ENCODE measurements at regions not wholly inside any gene's neighbourhood (a gene's known extent, or its start where the extent isn't known, plus 50 kb on each side); places are given as distances from the start of the nearest gene placed in this dataset.

- H3K9me3 Mint-ChIP-seq = peaks cover 4% of the 10 kb centered on the region
- no peaks in the 10 kb centered on the region for H3K27me3 Mint-ChIP-seq
- H3K4me3 Mint-ChIP-seq = no peak overlapping the region
- no peaks in the 10 kb centered on the region for H3K36me3 Mint-ChIP-seq
- no peak overlapping the region for H3K27ac Mint-ChIP-seq
- H3K4me1 Mint-ChIP-seq = no peaks in the 10 kb centered on the region
- no peak for ATAC-seq
Measured at GRCh38 chr11:37747121-37747520, 1149.1 kb upstream of the RAG2 start.

- Mint-ChIP-seq H3K9me3 (peaks cover 6% of the 10 kb centered on the region), H3K4me1 (no peaks in the 10 kb centered on the region), H3K27ac (no peak overlapping the region), H3K4me3 (no peak overlapping the region), H3K36me3 (no peaks in the 10 kb centered on the region), H3K27me3 (no peaks in the 10 kb centered on the region)
- ATAC-seq = no peak
Measured at GRCh38 chr11:37727371-37727770, 1129.3 kb upstream of the RAG2 start.

- no peaks in the 10 kb centered on the region for H3K27me3 Mint-ChIP-seq
- no peaks in the 10 kb centered on the region for H3K4me1 Mint-ChIP-seq
- no peak overlapping the region for H3K27ac Mint-ChIP-seq
- no peak for ATAC-seq
- no peak overlapping the region for H3K4me3 Mint-ChIP-seq
- no peaks in the 10 kb centered on the region for H3K36me3 Mint-ChIP-seq
- peaks cover 8% of the 10 kb centered on the region for H3K9me3 Mint-ChIP-seq
Measured at GRCh38 chr11:37724315-37724714, 1126.3 kb upstream of the RAG2 start.

- no peaks in the 10 kb centered on the region for H3K27me3 Mint-ChIP-seq
- H3K36me3 Mint-ChIP-seq = no peaks in the 10 kb centered on the region
- no peak for ATAC-seq
- no peaks in the 10 kb centered on the region for H3K4me1 Mint-ChIP-seq
- H3K27ac Mint-ChIP-seq = no peak overlapping the region
- peaks cover 4% of the 10 kb centered on the region for H3K9me3 Mint-ChIP-seq
- no peak overlapping the region for H3K4me3 Mint-ChIP-seq
Measured at GRCh38 chr11:37721485-37721884, 1123.4 kb upstream of the RAG2 start.

GRCh38 chr11:37718431-37718999, 1120.5 kb upstream of the RAG2 start:
- H3K4me3 Mint-ChIP-seq = no peak overlapping the region
- peaks cover 5% of the 10 kb centered on the region for H3K9me3 Mint-ChIP-seq
- no peak for ATAC-seq
- H3K27ac Mint-ChIP-seq = no peak overlapping the region
- H3K4me1 Mint-ChIP-seq = no peaks in the 10 kb centered on the region
- H3K27me3 Mint-ChIP-seq = no peaks in the 10 kb centered on the region
- no peaks in the 10 kb centered on the region for H3K36me3 Mint-ChIP-seq

- Mint-ChIP-seq H3K4me1 (no peaks in the 10 kb centered on the region), H3K27ac (no peak overlapping the region), H3K4me3 (no peak overlapping the region), H3K27me3 (no peaks in the 10 kb centered on the region), H3K9me3 (peaks cover 5% of the 10 kb centered on the region), H3K36me3 (no peaks in the 10 kb centered on the region)
- no peak for ATAC-seq
Measured at GRCh38 chr11:37712251-37712650, 1114.2 kb upstream of the RAG2 start.

GRCh38 chr11:37710031-37710430, 1112.0 kb upstream of the RAG2 start:
- Mint-ChIP-seq H3K4me3 (no peak overlapping the region), H3K9me3 (peaks cover 3% of the 10 kb centered on the region), H3K27ac (no peak overlapping the region), H3K4me1 (no peaks in the 10 kb centered on the region), H3K36me3 (no peaks in the 10 kb centered on the region), H3K27me3 (no peaks in the 10 kb centered on the region)
- no peak for ATAC-seq

GRCh38 chr11:37704791-37705190, 1106.8 kb upstream of the RAG2 start:
- no peak overlapping the region for H3K27ac Mint-ChIP-seq
- H3K36me3 Mint-ChIP-seq = no peaks in the 10 kb centered on the region
- no peaks in the 10 kb centered on the region for H3K4me1 Mint-ChIP-seq
- H3K4me3 Mint-ChIP-seq = no peak overlapping the region
- ATAC-seq = no peak
- H3K9me3 Mint-ChIP-seq = peaks cover 5% of the 10 kb centered on the region
- H3K27me3 Mint-ChIP-seq = no peaks in the 10 kb centered on the region

- Mint-ChIP-seq H3K4me1 (no peaks in the 10 kb centered on the region), H3K27me3 (no peaks in the 10 kb centered on the region), H3K27ac (no peak overlapping the region), H3K9me3 (peaks cover 14% of the 10 kb centered on the region), H3K4me3 (no peak overlapping the region), H3K36me3 (no peaks in the 10 kb centered on the region)
- ATAC-seq = no peak
Measured at GRCh38 chr11:37699644-37700043, 1101.6 kb upstream of the RAG2 start.

- no peak for ATAC-seq
- Mint-ChIP-seq H3K36me3 (no peaks in the 10 kb centered on the region), H3K27me3 (no peaks in the 10 kb centered on the region), H3K4me1 (no peaks in the 10 kb centered on the region), H3K4me3 (no peak overlapping the region), H3K9me3 (peaks cover 16% of the 10 kb centered on the region), H3K27ac (no peak overlapping the region)
Measured at GRCh38 chr11:37695283-37695682, 1097.2 kb upstream of the RAG2 start.

GRCh38 chr11:37689951-37690350, 1091.9 kb upstream of the RAG2 start:
- no peaks in the 10 kb centered on the region for H3K36me3 Mint-ChIP-seq
- ATAC-seq = no peak
- H3K27me3 Mint-ChIP-seq = no peaks in the 10 kb centered on the region
- no peaks in the 10 kb centered on the region for H3K4me1 Mint-ChIP-seq
- no peak overlapping the region for H3K4me3 Mint-ChIP-seq
- H3K27ac Mint-ChIP-seq = no peak overlapping the region
- H3K9me3 Mint-ChIP-seq = peaks cover 11% of the 10 kb centered on the region

GRCh38 chr11:37688456-37688855, 1090.4 kb upstream of the RAG2 start:
- Mint-ChIP-seq H3K36me3 (no peaks in the 10 kb centered on the region), H3K27ac (no peak overlapping the region), H3K27me3 (no peaks in the 10 kb centered on the region), H3K9me3 (peaks cover 6% of the 10 kb centered on the region), H3K4me3 (no peak overlapping the region), H3K4me1 (no peaks in the 10 kb centered on the region)
- ATAC-seq = no peak

GRCh38 chr11:37687130-37687529, 1089.1 kb upstream of the RAG2 start:
- no peaks in the 10 kb centered on the region for H3K36me3 Mint-ChIP-seq
- H3K9me3 Mint-ChIP-seq = peaks cover 5% of the 10 kb centered on the region
- no peak overlapping the region for H3K27ac Mint-ChIP-seq
- no peak for ATAC-seq
- no peaks in the 10 kb centered on the region for H3K4me1 Mint-ChIP-seq
- no peaks in the 10 kb centered on the region for H3K27me3 Mint-ChIP-seq
- H3K4me3 Mint-ChIP-seq = no peak overlapping the region

GRCh38 chr11:37671321-37671720, 1073.3 kb upstream of the RAG2 start:
- Mint-ChIP-seq H3K4me3 (no peak overlapping the region), H3K27me3 (no peaks in the 10 kb centered on the region), H3K36me3 (no peaks in the 10 kb centered on the region), H3K4me1 (no peaks in the 10 kb centered on the region), H3K9me3 (peaks cover 11% of the 10 kb centered on the region), H3K27ac (no peak overlapping the region)
- ATAC-seq = no peak

GRCh38 chr11:37666960-37667359, 1068.9 kb upstream of the RAG2 start:
- Mint-ChIP-seq H3K27ac (no peak overlapping the region), H3K9me3 (peaks cover 5% of the 10 kb centered on the region), H3K4me3 (no peak overlapping the region), H3K27me3 (no peaks in the 10 kb centered on the region), H3K4me1 (no peaks in the 10 kb centered on the region), H3K36me3 (no peaks in the 10 kb centered on the region)
- ATAC-seq = no peak

- no peak for ATAC-seq
- Mint-ChIP-seq H3K27ac (no peak overlapping the region), H3K4me1 (no peaks in the 10 kb centered on the region), H3K27me3 (no peaks in the 10 kb centered on the region), H3K36me3 (no peaks in the 10 kb centered on the region), H3K4me3 (no peak overlapping the region), H3K9me3 (peaks cover 2% of the 10 kb centered on the region)
Measured at GRCh38 chr11:37657645-37658044, 1059.6 kb upstream of the RAG2 start.

GRCh38 chr11:37647767-37648166, 1049.7 kb upstream of the RAG2 start:
- ATAC-seq = no peak
- no peaks in the 10 kb centered on the region for H3K4me1 Mint-ChIP-seq
- no peak overlapping the region for H3K4me3 Mint-ChIP-seq
- H3K27ac Mint-ChIP-seq = no peak overlapping the region
- H3K36me3 Mint-ChIP-seq = no peaks in the 10 kb centered on the region
- no peaks in the 10 kb centered on the region for H3K27me3 Mint-ChIP-seq
- H3K9me3 Mint-ChIP-seq = peaks cover 8% of the 10 kb centered on the region

All from stimulated activated memory B cell treated with anti-CD40 and anti-IgM and Interleukin-4, amounts not matched to agents 10 μg/mL and 1 μg/mL and 100 μg/mL, for 72 hours (primary cell).